Body of pancreas (tissue), 4 donors: ENCODE measurements at regions not wholly inside any gene's neighbourhood (a gene's known extent, or its start where the extent isn't known, plus 50 kb on each side); places are given as distances from the start of the nearest gene placed in this dataset.

ENCODE experiments used
- CTCF ChIP-seq, 7 experiments: fragments of 450-650 bp in 4 of 7; fragments of 200-600 bp in 3 of 7; sonication (generic) in 3 of 7; IDR thresholded peaks; one replicate each; pipeline ENCODE4 v1.5.1; 2016 to 2019; ENCODE audit warnings: antibody characterized with exemption in 7 of 7
- POLR2A ChIP-seq, 3 donors: fragments of 450-650 bp; IDR thresholded peaks; one replicate each; pipeline ENCODE4 v1.6.1; 2016; ENCODE audit warnings: antibody characterized with exemption in 3 of 3, mild to moderate bottlenecking in 2 of 3

DNA sequence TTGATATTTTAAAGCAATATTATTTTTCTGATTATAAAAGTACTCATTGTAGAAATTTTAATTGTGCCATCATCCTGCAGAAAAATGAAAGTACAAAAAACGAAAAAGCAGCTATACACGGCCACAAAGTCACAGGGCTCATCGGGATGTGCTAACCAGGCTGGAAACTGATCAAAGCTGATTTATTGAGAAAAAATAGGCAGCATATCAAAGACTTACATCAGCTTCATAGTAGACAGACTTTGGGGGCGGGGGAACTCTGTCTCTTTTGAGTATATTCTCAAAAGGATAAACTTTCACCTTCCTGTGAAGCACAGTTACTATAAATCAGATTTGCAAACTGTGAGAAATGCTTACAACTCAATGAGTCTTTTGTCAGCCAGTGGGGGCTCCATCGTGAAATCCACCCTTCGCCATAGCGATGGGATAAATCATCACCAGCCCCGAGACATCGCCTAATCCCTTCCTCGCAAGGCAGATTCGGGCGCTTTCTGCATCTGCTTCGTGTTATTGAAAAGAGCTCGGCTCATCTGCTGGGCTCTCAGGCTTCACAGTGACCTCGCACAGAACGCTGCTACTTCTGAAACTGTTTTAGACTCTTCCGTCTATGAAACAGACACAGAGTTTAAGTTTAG lies 69.2 kb upstream of the ERG start:
- no peak for TF ChIP-seq POLR2A (IDR thresholded peaks at IDR 0.05)
- no peak for TF ChIP-seq CTCF (IDR thresholded peaks at IDR 0.05)
